HepG2 (cell line): ENCODE measurements at regions not wholly inside any gene's neighbourhood (a gene's known extent, or its start where the extent isn't known, plus 50 kb on each side); places are given as distances from the start of the nearest gene placed in this dataset.

Experiments
- BCLAF1 ChIP-seq: fragments of 450-650 bp; IDR thresholded peaks from 2 replicates; pipeline ENCODE4 v1.6.1; 2017; ENCODE audit warnings: mild to moderate bottlenecking
- CTCF ChIP-seq: sonication (generic); formaldehyde crosslinking; IDR thresholded peaks from 2 replicates; pipeline ENCODE4 v1.5.0; 2020; ENCODE audit warnings: mild to moderate bottlenecking, missing genetic modification reagents, moderate library complexity
- TCF7L2 ChIP-seq: IDR thresholded peaks from 2 replicates; pipeline ENCODE4 v1.6.1; 2011; ENCODE audit warnings: mild to moderate bottlenecking, low read depth, low read length, moderate library complexity
- TMF1 ChIP-seq: sonication (generic); formaldehyde crosslinking; IDR thresholded peaks from 2 replicates; pipeline ENCODE4 v1.8.1; 2022; ENCODE audit warnings: low read depth, missing genetic modification reagents

- TF ChIP-seq BCLAF1 (no peak), TCF7L2 (no peak), CTCF (CRISPR knock-in tag) (no peak), TMF1 (CRISPR knock-in tag) (no peak)
Measured at GRCh38 chr14:104472536-104473243, 106.9 kb upstream of the C14orf180 start.
